HG03139 (cell line): ENCODE measurements at regions not wholly inside any gene's neighbourhood (a gene's known extent, or its start where the extent isn't known, plus 50 kb on each side); places are given as distances from the start of the nearest gene placed in this dataset.
"Not testable (repeated sequence)": the region's sequence is repeated elsewhere in the genome, so short reads cannot be mapped to it uniquely, and the experiment has no call there.

ENCODE experiments used
- ATAC-seq: cut with Tn5 transposase; IDR thresholded peaks from one replicate; pipeline ENCODE4 v1.9.1; 2021; ENCODE audit not compliant: unreplicated experiment

DNA sequence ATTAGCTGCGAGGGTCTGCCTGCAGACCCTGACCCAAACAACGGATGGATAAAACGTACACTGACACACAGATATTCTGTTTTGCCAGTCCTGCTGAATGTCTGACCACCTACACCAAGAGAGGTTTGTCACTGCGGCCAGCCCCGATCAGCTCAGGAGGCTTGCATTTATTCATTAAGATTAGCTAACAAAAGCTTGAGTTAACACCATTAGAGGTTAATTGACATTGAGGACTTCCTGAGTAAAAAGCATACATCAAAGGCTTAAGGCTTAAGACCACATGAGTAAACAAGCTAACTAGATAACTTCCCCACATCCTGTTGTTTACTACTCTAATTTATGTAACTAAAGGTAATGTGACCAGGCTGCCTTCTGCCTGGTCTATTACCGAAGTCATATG lies 198.1 kb upstream of the TRPC7 start:
- no peak for ATAC-seq

DNA sequence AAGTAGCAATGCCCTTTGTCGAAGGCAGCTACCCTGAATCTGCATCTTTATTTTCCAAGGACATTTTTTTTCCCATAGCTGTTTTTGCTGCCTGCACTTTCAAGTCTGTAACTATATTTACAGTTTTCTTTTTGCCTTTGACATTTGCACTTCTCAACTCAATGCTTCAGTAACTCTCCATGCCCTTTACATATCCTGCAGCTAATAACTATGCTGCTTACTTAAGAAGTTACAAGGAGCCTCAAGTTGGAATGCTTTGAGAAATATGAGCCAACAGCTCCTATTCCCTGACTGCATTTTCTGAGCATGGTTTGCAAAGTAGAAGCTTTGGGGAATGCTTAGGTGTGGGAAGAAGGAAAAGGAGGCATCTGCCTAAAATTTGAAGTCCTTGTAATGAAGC lies 194.8 kb upstream of the TRPC7 start:
- no peak for ATAC-seq

DNA sequence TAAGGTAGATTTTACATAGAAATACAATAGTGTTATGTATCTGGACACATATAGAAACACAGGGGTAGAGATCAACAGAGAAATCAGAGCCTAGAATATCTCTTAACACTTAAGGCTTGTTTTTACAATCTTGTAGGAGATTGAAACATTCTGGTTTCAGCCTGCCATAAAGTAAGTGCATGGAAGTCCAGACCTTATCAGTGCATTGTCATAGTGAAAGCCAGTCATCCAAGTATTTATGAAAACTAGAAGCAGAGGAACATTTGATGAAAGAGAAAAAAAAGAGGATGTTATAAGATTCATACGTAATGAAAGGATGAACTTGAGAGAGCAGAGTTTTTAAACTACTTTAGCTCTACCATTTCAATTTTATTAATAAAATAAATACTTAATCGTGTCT lies 194.3 kb upstream of the TRPC7 start:
- no peak for ATAC-seq

DNA sequence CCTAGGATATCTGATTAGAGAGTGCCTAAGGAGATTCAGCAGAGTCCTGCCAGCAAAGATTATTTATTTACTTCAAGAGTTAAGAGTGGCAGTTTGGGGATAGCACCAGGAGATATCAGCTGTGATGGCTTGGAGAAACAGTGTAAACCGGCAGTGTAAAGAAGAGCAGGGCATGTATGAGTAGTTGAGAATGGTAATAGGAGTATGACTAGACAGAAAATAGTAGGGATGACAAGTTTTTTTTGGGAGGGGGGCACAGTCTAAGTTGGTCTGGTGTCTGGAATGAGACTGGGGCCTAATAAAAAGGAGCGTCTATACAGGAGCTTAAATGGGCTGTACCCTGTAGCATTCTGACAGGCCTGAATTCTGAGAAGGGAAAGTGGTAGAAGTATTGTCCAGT lies 181.8 kb upstream of the TRPC7 start:
- not testable (repeated sequence) for ATAC-seq

DNA sequence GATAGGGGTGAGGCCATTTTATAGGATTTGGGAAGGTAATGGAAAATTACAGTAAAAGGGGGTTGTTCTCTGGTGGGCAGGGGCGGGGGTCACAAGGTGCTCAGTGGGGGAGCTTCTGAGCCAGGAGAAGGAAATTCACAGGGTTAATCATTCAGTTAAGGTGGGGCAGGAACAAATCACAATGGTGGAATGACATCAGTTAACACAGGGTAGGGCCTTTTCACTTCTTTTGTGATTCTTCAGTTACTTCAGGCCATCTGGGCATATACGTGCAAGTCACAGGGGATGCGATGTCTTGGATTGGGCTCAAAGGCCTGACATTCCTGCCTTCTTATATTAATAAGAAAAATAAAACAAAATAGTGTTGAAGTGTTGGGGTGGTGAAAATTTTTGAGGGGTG lies 181.1 kb upstream of the TRPC7 start:
- not testable (repeated sequence) for ATAC-seq

DNA sequence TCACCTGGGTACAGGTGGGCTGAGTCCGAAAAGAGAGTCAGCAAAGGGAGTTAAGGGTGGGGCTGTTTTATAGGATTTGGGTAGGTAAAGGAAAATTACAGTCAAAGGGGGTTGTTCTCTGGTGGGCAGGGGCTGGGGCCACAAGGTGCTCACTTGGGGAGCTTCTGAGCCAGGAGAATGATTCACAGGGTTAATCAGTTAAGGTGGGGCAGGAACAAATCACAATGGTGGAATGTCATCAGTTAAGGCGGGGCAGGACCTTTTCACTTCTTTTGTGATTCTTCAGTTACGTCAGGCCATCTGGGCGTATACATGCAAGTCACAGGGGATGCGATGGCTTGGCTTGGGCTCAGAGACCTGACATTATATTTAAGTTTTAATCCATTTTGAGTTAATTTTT lies 179.7 kb upstream of the TRPC7 start:
- not testable (repeated sequence) for ATAC-seq

DNA sequence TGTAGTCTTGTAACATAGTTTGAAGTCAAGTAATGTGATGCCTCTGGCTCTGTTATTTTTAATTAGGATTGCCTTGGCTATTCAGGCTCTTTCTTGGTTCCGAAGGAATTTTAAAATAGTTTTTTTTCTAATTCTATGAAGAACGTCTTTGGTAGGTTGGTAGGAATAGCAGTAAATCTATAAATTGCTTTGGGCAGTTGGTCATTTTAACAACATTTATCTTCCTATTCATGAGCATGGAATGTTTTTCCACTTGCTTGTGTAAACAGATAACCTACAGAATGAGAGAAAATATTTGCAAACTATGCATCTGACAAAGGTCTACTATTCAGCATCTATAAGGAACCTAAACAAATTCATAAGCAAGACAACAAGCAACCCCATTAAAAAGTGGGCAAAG lies 173.2 kb upstream of the TRPC7 start:
- no peak for ATAC-seq

DNA sequence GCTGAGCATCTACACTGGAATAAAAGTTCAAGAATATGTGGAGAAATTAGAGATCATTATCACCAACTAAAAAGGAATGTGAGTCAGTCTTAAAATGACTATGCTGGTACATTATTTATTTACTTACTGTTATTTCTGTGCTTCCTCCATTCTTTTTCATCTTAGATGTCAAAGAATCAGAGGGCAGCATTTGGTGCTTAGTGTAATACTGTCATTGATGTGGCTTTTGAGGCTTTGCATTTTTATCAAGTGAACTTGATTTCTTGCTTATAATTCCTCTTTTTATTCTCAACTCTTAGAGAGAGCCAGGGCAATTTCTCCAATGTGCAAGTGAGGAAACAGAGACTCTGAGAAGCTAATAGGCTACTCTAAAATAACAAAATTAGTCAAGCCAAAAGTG lies 163.7 kb upstream of the TRPC7 start:
- no peak for ATAC-seq

DNA sequence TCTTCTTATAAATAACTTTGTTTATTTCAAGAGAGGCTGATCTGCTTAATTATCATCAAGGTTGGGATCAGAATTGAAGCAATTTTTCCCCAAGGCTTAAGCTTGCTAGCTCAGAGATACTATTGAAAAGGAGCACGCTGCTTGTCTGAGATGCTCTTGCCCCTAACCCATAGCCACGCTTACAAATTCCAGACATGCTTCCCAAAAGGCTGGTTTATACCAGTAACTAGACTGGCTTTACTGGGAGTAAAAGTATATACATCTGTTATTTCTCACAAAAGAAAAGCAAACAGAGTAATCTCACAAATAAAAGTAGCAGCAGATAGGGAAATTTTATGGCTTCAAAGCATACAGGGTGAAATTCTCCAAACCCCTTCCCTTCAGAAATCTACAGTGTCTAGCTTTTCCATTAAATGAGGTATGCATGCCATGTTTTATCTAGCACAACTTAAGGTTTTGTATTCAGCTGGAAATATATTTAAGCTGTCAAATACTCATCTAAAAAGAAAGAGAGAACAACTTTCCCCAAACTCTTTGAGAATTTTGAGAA lies 163.2 kb upstream of the TRPC7 start:
- no peak for ATAC-seq

DNA sequence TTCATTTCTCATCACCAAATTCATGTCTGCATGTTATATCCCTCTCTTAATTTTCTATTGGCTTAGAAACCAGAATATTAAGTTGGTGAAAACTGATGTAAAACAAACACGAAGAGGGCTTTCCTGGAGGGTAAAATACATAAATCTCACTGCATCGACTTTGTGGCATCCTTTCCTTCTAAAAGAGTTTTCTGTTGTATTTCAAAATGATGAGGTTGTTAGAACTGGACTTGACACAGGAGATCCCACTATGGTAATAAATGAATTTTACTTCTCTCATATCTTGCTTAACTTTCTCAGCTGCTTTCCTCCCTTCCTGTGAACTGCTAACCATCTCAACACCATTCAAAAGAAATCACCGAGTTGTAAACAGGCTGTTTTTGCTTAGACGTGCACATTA lies 162.0 kb upstream of the TRPC7 start:
- no peak for ATAC-seq

DNA sequence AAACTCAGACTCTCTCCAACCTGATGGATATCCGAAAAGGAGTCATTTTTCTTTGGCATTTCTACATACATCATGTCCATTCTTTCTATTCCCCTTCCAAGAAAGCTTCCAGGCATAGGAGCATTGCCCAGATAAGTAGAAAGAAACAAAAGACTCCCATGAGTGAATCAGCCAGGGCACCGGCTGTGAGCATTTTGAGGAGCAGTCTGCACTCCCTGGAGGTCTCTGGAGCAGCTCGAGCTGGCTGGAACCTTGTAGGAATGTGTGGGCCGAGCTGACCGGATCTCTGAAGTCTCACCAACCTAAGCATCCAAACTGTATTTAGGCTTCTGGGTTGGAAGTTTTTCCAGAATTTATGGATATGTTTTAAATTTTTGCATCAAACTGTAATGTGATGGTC lies 161.4 kb upstream of the TRPC7 start:
- ATAC-seq, result no peak

DNA sequence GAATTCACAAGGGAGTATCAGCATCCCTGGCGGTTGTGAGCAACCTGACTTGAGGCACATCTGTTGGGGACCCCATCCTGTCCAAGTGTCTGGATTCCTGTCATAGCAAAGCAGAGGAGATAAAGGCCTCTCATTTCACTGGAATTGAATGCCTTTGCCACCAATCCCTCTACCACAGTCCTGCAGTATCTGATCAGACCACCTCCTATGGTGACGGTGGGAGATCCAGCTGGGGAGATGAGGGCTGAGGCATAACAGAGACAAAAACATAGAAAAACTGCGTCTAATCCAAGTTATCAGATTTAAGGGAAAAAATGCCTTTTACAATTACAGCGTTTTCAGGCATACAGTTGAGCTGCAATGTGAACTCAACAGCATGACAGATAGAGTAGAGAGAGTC lies 160.7 kb upstream of the TRPC7 start:
- ATAC-seq, result no peak

DNA sequence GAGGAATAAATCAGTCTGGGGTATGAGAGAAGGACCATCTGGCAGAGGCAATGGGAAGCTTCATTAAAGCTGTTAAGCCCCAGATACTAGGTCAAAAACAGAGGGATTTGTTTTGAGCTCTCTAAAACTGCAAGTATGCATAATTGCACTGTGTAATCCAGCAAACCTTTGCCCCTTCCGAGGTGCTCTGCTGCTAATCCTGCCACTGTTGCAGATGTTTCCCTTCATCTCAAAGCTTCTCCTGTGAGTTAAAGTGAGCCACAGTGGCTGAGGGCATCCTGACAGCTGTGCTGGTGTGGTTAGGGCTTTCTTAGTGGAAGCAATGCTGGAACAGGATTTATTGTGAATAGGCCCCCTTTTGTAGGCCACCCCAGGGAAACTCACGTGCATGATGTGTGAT lies 160.3 kb upstream of the TRPC7 start:
- no peak for ATAC-seq

DNA sequence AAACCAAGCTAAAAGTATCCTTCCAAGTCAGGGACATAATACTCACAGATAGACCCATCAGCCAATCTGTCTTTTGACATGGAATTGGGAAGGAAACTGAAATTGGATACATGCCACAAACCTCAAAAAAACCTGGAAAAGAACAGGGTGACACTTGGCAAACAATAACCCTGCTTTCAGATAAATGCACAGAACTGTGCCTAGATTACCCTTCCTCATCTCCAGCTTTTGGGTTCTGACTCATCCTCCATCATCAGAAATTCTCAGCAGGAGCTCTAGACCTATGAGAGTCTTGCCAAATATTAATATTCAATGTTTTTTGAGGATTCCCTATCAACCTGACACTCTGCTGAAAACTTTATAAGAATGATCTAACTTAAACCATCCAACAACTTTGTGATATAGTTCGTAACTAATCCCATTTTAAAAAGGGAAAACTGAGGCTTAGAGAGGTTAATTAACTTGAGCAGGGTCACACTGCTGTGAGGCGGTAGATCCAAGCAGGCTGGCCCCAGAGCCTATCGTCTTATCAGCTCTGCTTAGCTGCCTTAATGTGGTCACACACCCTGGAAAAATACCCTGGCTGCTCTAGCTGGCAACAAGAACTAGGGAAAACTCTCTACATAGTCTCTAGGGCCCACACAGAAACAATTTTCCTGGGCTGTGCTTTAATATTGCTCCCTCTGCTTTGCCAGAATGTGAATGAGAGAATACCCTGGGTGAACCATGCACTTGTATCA lies 157.0 kb upstream of the TRPC7 start:
- ATAC-seq, result no peak

DNA sequence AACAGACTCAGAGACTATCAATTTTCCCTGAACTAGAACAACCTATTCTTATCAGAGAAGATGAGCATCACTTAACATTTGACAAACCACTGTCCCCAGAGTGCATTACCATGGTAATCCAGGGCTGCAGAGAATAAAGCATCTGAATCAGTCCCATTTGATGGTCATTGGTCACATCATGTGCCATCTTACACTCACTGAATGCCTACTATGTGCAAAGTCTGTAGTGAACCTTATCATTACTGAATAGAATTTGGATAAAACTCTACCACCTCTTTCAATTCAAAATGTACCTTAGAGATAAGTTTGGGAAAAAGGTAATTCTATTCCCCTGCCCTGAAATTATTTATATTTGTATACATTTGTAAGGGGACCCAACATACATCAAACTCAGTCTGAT lies 156.4 kb upstream of the TRPC7 start:
- ATAC-seq, result no peak

DNA sequence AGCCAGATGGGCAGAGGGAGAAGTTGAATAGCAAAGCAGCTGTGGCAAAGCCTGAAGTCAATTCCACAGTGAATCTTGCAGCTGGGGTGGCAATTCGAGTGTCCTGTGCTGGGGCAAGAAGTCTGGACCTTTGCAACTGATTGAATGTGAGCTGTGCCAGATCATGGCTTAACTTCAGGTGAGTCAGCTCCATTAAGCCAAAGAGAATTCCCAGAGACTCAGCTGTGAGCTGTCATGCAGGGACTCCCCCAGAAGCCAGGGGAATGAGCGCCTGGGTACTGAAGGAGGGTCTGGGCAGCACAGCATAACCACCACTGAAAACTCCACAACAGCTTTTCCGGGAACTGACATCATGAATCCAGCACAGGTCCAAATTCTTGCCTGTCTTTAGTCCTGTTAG lies 153.5 kb upstream of the TRPC7 start:
- no peak for ATAC-seq

DNA sequence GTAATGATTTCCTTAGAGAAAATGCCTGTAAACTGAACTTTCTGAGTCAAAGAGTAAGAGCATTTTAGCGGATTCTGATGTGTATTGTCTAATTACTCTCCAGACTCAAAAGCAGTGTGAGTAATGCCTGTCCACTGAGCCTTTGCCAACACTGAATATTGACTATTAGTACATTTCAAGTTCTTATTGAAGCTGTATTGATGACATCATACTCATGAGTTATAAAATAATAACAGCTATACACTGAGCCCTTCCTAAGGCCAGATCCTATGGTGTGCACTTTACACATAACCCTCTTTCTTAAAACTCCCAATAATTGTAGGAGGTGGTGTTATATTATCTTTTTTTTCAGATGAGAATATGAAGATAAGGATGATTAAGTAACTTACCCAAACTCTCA lies 152.8 kb upstream of the TRPC7 start:
- no peak for ATAC-seq

DNA sequence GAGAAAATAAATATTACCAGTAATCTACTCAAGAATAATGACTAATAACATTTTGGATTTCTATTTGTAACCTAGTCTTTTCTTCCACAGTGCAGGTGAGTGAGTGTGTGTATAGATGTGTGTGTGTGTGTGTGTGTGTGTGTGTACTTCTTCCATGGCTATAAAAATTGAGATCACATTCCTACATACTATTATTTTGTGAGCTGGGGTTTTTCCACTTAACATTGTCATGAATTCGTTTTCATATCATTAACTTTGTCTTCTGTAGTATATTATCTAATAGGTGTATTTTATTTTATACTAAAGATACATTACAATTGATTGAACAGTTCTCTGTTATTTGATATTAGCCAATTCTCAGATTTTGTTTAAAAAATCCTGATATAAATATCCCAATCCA lies 152.4 kb upstream of the TRPC7 start:
- no peak for ATAC-seq

DNA sequence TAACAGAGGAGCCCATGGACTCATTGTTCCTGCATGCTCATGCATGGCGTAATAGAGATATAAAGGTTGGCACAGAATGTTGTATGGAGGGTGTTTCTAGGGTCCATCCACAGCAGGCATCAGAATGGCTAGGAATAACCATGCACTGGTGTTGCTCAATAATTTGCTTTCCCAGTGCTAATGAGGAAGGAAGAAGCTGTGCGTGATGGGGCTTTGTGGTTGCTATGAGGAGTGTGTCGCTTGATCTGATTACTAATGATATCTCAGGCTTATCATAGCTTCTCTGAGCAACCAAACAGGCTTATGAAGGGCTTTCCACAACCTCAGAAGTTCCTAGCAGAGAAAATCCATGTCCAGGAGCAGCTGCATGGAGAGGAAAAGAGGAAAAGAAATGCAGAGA lies 151.3 kb upstream of the TRPC7 start:
- no peak for ATAC-seq

DNA sequence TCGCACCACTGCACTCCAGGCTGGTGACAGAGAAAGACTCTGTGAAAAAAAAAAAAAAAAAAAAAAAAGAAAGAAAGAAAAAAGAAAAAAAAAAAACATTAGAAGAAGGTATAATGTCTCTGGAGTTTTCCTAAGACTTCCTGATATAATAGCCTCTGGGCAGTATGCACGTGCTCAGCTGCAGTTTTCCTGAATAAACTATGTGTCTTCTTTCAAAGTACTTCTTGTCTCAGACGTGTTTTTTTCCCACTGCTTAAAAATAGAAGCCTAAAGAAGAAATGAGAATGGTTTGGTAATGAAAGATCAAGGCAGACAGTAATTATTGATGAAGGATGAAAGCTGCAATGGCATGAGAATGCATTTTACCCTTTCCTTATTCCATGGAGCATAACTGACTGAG lies 148.1 kb upstream of the TRPC7 start:
- ATAC-seq, result no peak

DNA sequence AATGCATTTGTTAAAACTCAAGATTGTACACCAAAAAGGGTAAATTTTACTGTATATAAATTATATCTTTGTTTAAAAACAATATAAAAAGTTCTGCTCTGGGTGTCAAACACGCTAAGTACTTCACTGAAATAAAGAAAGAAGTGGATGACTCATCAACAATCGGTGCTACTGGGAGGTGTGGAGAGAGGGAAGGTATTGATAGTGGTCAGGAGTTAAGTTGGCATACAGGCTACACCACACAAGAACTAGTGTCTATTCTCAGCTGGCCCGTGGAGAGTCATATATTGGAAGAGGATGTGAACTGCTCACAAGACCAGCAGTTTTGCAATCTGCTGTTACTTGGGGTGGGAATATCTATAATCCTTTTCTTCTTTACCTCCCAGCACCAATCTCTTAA lies 145.7 kb upstream of the TRPC7 start:
- ATAC-seq, result no peak

DNA sequence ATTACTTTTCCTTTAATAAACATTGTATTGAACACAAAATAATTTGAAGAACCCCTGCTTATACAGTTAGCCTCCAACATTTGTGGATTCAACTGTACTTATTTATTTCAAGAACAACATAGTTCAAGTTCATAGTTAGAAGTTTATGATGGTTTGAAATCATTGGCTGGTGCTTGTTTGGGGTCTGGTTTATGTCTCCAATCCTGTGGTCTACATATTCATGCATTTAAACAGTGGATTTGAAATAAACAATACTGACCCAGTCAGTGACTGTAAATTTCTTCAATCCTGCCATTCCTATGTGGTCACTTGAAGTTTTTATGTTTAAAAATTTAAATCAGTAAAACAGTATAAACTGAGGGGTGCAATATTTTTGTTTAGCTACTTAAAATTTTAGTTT lies 145.1 kb upstream of the TRPC7 start:
- no peak for ATAC-seq

DNA sequence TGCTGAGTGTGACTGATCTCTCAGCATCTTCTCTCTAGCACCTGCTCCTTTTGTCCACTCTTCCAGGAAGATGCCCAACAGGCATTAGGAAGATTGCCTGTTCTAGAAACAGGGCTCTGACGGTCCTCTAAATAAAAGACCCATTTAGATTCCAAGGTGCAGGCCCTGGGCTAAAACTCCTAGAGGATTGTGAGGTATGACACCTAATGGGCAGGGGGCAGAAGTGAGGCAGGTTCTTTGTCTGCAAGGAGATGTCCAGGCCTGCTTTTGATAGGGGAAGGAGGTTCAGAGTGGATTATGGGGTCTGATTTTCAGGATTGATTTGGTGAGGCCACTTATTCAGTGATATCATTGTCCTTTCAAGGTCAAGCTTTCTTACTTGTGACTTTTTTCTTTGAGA lies 140.8 kb upstream of the TRPC7 start:
- no peak for ATAC-seq
